SK-N-MC (cell line): ENCODE measurements at regions not wholly inside any gene's neighbourhood (a gene's known extent, or its start where the extent isn't known, plus 50 kb on each side); places are given as distances from the start of the nearest gene placed in this dataset.

Source experiments
- EZH2 ChIP-seq: fragments of 200-600 bp; sonication (generic); IDR thresholded peaks from one replicate; pipeline ENCODE4 v1.6.1; 2017; ENCODE audit warnings: antibody characterized with exemption
- FOXP2 ChIP-seq: optimal IDR thresholded peaks from 2 replicates; pipeline ENCODE3; 2011; ENCODE audit warnings: mild to moderate bottlenecking, moderate library complexity; ENCODE audit not compliant: insufficient read depth; ENCODE audit errors: extremely low read length, control extremely low read depth
- POLR2AphosphoS5 ChIP-seq: IDR thresholded peaks from 2 replicates; pipeline ENCODE4 v1.6.1; 2012; ENCODE audit warnings: mild to moderate bottlenecking, low read depth, low read length, borderline replicate concordance

GRCh38 chr19:32222556-32222955 lies 122.9 kb upstream of the ZNF507 start:
- TF ChIP-seq EZH2 (no peak), POLR2AphosphoS5 (no peak), FOXP2 (no peak)
